ENCODE measurements at regions not wholly inside any gene's neighbourhood (a gene's known extent, or its start where the extent isn't known, plus 50 kb on each side); places are given as distances from the start of the nearest gene placed in this dataset.
A peak's percentile ranks its signal among the peaks of the same experiment; 100 is the strongest.

- peak; percentile 16; the same call in 1 of the 2 replicates for TF ChIP-seq CTCF (IDR thresholded peaks at IDR 0.05; ENCODE audit: low read length)
- TF ChIP-seq EZH2 (optimal IDR thresholded peaks at IDR 0.05; ENCODE audit: low read depth, low read length): no peak
- no peak for TF ChIP-seq EZH2phosphoT487 (IDR thresholded peaks at IDR 0.05; ENCODE audit: low read length)
These were observed 113.8 kb downstream of the RERGL start for GRCh38 chr12:17976202-17976601.

All from MM.1S (cell line).